ENCODE measurements at regions not wholly inside any gene's neighbourhood (a gene's known extent, or its start where the extent isn't known, plus 50 kb on each side); places are given as distances from the start of the nearest gene placed in this dataset.

DNA sequence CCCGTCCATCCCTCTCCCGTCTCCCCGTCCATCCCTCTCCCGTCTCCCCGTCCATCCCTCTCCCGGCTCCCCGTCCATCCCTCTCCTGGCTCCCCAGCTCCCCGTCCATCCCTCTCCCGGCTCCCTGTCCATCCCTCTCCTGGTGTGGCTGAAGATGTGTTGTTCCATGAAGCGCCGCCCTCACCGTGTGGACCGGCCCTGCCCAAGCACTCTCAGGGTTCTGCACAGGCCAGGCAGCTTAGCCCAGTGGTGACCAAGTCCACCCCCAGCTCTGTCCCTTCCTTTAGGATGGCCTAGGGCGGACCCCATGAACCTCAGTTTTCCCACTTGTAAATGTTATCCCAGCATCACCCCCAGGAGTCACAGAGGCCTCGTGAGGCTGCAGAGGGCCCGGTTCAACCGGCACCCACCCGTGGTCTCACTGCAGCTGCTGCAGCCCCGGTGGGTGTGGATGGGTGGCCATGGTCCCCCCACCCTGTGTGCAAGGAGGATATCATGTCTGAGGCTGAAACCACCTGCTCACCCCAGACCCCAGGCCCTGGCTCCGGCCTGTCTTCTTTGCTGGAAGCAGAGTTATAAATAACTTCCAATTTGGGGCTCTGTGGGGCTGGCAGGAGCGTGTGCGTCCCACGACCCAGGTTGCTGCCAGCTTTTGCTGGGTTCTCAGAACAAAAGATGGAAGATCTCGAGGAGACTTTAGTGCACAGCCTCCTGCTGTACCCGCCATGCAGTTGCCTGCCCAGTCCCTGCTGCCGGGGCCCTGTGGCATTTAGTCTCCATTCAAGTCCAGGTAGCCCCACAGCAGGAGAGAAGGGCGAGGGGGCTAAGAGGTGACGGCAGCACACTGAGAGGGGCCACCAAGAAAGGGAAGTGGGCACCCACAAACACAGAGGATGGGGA is 1147.8 kb downstream of the BRD1 start:
- H3K9me3 ChIP-seq, result no peaks in the 10 kb centered on the region
- H3K27ac ChIP-seq, result no peak overlapping the region
- no peaks in the 10 kb centered on the region for H3K36me3 ChIP-seq
- DNase-seq, result no peak
- no peaks in the 10 kb centered on the region for H3K4me1 ChIP-seq
- TF ChIP-seq POLR2AphosphoS5 (IDR thresholded peaks at IDR 0.05) (no peak), EP300 (IDR thresholded peaks at IDR 0.05) (no peak), POLR2A (IDR thresholded peaks at IDR 0.05) (no peak)
- TF ChIP-seq, protein P1, sequence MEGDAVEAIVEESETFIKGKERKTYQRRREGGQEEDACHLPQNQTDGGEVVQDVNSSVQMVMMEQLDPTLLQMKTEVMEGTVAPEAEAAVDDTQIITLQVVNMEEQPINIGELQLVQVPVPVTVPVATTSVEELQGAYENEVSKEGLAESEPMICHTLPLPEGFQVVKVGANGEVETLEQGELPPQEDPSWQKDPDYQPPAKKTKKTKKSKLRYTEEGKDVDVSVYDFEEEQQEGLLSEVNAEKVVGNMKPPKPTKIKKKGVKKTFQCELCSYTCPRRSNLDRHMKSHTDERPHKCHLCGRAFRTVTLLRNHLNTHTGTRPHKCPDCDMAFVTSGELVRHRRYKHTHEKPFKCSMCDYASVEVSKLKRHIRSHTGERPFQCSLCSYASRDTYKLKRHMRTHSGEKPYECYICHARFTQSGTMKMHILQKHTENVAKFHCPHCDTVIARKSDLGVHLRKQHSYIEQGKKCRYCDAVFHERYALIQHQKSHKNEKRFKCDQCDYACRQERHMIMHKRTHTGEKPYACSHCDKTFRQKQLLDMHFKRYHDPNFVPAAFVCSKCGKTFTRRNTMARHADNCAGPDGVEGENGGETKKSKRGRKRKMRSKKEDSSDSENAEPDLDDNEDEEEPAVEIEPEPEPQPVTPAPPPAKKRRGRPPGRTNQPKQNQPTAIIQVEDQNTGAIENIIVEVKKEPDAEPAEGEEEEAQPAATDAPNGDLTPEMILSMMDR (IDR thresholded peaks at IDR 0.05), result no peak
- no peak overlapping the region for H3K4me3 ChIP-seq
- 79 to 88% methylated on average over 28 of the region's 28 CpGs for WGBS, 2 donors
- no peaks in the 10 kb centered on the region for H3K27me3 ChIP-seq
- intact Hi-C loops (cut with DNase I), result no loop called here

DNA sequence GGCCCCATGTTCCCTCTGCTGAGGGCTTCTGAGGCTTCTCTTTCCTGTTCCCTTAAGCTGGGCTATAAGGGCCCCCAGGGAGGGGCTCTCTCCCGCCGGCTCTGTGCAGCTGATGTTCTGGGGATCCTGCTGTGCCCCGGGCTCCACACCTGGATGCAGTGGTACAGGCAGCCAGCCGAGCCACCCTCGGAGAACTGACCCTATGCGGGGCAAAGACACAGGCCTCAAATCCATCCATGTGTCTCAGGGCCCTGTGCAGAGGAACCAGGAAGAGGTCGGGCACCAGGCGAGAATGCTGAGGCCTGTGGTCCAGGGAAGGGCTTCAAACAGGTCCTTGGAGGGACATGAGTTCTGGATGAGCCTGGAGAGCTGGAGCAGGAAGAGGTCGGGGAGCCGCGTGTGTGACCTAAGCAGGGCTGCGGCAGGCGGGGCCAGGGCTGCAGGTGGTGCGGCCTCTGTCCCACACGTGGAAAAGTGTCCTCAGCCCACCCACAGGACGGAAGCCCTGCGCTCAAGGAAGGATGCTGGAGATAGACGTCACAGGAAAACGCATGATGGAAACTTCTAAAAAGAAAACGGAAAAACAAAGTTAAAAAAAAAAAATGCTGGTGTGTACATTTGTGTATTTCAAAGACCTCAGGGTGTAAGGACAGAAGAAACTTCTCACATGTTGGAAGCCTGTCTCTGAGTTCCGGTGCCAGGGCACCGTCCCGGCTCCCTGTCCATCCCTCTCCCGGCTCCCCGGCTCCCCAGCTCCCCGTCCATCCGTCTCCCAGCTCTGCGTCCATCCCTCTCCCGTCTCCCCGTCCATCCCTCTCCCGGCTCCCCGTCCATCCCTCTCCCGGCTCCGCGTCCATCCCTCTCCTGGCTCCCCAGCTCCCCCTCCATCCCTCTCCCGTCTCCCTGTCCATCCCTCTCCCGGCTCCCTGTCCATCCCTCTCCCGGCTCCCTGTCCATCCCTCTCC is 1149.2 kb downstream of the BRD1 start:
- no peak overlapping the region for H3K4me3 ChIP-seq
- H3K36me3 ChIP-seq, result no peaks in the 10 kb centered on the region
- no peaks in the 10 kb centered on the region for H3K9me3 ChIP-seq
- no peaks in the 10 kb centered on the region for H3K27me3 ChIP-seq
- no peak for DNase-seq
- H3K27ac ChIP-seq, result no peak overlapping the region
- no peaks in the 10 kb centered on the region for H3K4me1 ChIP-seq
- TF ChIP-seq EP300 (IDR thresholded peaks at IDR 0.05) (no peak), POLR2AphosphoS5 (IDR thresholded peaks at IDR 0.05) (no peak), POLR2A (IDR thresholded peaks at IDR 0.05) (no peak)
- TF ChIP-seq, protein P1 (IDR thresholded peaks at IDR 0.05), result no peak
- 74 to 80% methylated on average over 38 of the region's 38 CpGs for WGBS, 2 donors
- intact Hi-C loops (cut with DNase I), result no loop called here

DNA sequence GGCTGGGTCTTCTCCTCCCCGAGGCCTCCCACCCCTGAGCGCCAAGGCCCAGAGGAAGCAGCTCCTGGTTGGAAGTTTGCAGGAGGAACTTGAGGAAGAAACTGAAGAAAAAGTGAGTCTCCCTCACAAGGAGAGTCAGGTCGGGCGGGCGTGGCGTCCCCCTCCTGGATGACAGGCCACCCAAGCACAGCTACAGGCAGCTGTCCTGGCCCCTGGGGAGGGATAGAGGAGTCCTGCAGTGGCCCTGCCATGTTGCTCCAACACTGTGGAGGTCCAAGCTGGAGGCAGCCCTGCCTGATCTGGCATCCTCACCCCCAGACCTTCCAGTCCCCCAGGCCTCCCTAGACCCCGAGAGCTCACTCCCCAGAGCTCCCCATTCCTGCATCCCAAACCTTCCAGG is 1150.1 kb downstream of the BRD1 start:
- H3K4me3 ChIP-seq, result no peak overlapping the region
- DNase-seq, result no peak
- H3K9me3 ChIP-seq, result peaks cover 0 to 3% (median 1%) of the 10 kb centered on the region in 4 donors
- H3K36me3 ChIP-seq, result no peaks in the 10 kb centered on the region
- no peak for TF ChIP-seq POLR2A (IDR thresholded peaks at IDR 0.05)
- TF ChIP-seq, protein P1 (IDR thresholded peaks at IDR 0.05), result no peak
- no peak for TF ChIP-seq POLR2AphosphoS5 (IDR thresholded peaks at IDR 0.05)
- no peak for TF ChIP-seq EP300 (IDR thresholded peaks at IDR 0.05)
- H3K4me1 ChIP-seq, result no peaks in the 10 kb centered on the region
- H3K27ac ChIP-seq, result no peak overlapping the region
- no peaks in the 10 kb centered on the region for H3K27me3 ChIP-seq
- intact Hi-C loops (cut with DNase I), result no loop called here
- 80 to 85% methylated on average over 7 of the region's 7 CpGs for WGBS, 2 donors

DNA sequence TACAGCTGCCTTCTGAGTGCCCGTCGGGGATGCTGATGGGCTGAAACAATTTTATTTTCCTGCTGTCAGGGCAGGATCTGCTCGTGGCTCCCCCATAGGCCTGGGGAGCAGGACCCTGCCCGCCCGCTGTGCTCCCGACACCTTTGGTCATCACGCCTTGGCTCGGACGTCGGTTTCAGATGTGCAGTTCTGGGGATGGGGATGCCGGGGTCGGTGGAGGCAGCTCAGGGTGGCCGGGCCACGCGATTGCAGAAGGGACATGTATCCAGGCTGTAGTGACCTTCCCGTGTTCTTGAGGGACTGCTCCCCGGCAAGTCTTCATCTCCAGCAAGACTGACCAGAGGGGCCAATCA is 1150.5 kb downstream of the BRD1 start:
- Histone ChIP-seq H3K4me3 (no peak overlapping the region), H3K27ac (no peak overlapping the region), H3K27me3 (no peaks in the 10 kb centered on the region), H3K36me3 (no peaks in the 10 kb centered on the region), H3K9me3 (peaks cover 0 to 8% (median 4%) of the 10 kb centered on the region in 4 donors), H3K4me1 (no peaks in the 10 kb centered on the region)
- TF ChIP-seq POLR2AphosphoS5 (IDR thresholded peaks at IDR 0.05) (no peak), EP300 (IDR thresholded peaks at IDR 0.05) (no peak)
- intact Hi-C loops (cut with DNase I), result no loop called here
- no peak for DNase-seq
- 88 to 89% methylated on average over 17 of the region's 17 CpGs for WGBS, 2 donors
